ENCODE measurements at regions not wholly inside any gene's neighbourhood (a gene's known extent, or its start where the extent isn't known, plus 50 kb on each side); places are given as distances from the start of the nearest gene placed in this dataset.
A peak's percentile ranks its signal among the peaks of the same experiment; 100 is the strongest.

DNA sequence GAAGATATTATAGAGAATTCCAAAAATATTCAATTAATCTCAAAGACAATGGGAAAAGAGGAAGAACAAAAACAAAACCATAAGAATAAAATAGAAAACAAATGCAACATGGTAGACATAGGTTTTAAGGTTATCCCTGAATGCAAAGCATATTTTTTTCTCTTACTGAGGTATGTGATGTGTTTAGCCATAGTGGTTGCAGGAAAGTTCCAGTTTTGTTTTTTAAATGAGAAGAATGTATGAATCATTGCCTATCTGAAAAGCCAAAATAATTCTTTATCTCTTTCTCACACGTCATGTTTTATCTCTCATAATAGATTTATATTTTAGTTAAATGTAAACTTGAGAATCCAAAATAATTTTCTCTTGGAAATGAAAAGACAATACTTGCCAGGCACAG lies 2591.7 kb upstream of the PCDH20 start:
- Mint-ChIP-seq H3K27ac (no peak overlapping the region), H3K4me1 (no peaks in the 10 kb centered on the region), H3K36me3 (no peaks in the 10 kb centered on the region), H3K9me3 (peaks cover 0 to 2% (median 0%) of the 10 kb centered on the region in 7 donors), H3K4me3 (no peak overlapping the region), H3K27me3 (no peaks in the 10 kb centered on the region)
- no peak for ATAC-seq (ENCODE audit: low read depth in 2 of 2)
- no peak for DNase-seq

DNA sequence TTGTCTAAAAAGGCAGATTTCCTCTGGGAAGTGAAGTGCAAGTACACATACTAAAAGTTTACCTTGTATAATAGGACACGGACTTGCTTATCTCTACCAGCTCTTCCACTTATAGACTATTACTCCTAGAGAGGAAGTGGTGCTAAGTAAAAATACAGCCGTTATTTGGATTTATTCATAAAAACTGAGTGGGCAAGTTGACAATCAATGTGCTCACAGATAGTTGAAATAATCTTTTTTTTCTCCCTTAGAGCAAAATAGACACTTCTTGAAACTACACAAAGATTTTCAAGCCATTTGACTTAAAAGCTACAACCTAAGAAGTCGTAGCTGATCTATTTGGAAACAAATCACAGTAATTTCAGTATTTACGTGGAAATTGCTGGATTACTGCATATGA lies 2584.7 kb upstream of the PCDH20 start:
- Mint-ChIP-seq H3K9me3 (peaks cover 0 to 5% (median 0%) of the 10 kb centered on the region in 7 donors), H3K4me3 (no peak overlapping the region), H3K4me1 (no peaks in the 10 kb centered on the region), H3K36me3 (no peaks in the 10 kb centered on the region), H3K27ac (no peak overlapping the region), H3K27me3 (no peaks in the 10 kb centered on the region)
- no peak for ATAC-seq (ENCODE audit: low read depth in 2 of 2)
- no peak for DNase-seq

GRCh38 chr13:63999614-64000305 lies 2584.1 kb upstream of the PCDH20 start:
- ATAC-seq (ENCODE audit: low read depth in 2 of 2) (no peak), DNase-seq (no peak)
- no peak overlapping the region for H3K4me3 Mint-ChIP-seq
- no peaks in the 10 kb centered on the region for H3K36me3 Mint-ChIP-seq
- no peak overlapping the region for H3K27ac Mint-ChIP-seq
- H3K27me3 Mint-ChIP-seq, result no peaks in the 10 kb centered on the region
- no peaks in the 10 kb centered on the region for H3K4me1 Mint-ChIP-seq
- H3K9me3 Mint-ChIP-seq, result peaks cover 0 to 3% (median 0%) of the 10 kb centered on the region in 7 donors

GRCh38 chr13:63983366-63983765 lies 2567.7 kb upstream of the PCDH20 start:
- ATAC-seq (ENCODE audit: low read depth in 2 of 2), result no peak
- Mint-ChIP-seq H3K4me3 (no peak overlapping the region), H3K27me3 (no peaks in the 10 kb centered on the region), H3K36me3 (no peaks in the 10 kb centered on the region), H3K27ac (peak overlapping the region in 1 of 6 donors; percentile 26), H3K4me1 (no peaks in the 10 kb centered on the region), H3K9me3 (peaks cover 0 to 4% (median 0%) of the 10 kb centered on the region in 7 donors)
- DNase-seq, result no peak

DNA sequence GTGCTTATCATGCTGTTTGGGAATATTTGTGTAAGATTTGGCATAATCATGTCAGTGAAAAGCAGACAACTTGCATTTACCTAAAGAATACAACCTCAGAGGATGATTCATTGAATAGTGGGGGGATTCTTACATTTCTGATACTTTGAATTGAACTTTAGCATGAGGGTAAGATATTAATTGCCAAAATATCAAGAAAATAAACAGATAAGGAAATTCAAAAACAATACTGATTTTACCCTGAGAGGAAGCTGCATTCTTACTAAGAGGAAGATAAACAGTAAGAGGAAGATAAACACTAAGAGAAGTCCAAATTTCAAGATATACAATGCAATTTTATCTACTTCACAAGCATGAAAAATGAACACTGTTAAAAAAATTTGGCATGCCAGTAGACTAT lies 2564.3 kb upstream of the PCDH20 start:
- Mint-ChIP-seq H3K4me3 (no peak overlapping the region), H3K9me3 (peaks cover 0 to 4% (median 2%) of the 10 kb centered on the region in 7 donors), H3K36me3 (no peaks in the 10 kb centered on the region), H3K4me1 (no peaks in the 10 kb centered on the region), H3K27me3 (no peaks in the 10 kb centered on the region), H3K27ac (no peak overlapping the region)
- no peak for DNase-seq
- ATAC-seq (ENCODE audit: low read depth in 2 of 2), result no peak

GRCh38 chr13:63972328-63972727 lies 2556.7 kb upstream of the PCDH20 start:
- H3K9me3 Mint-ChIP-seq, result peaks cover 0 to 12% (median 0%) of the 10 kb centered on the region in 7 donors
- H3K36me3 Mint-ChIP-seq, result no peaks in the 10 kb centered on the region
- no peaks in the 10 kb centered on the region for H3K27me3 Mint-ChIP-seq
- no peak overlapping the region for H3K27ac Mint-ChIP-seq
- no peak overlapping the region for H3K4me3 Mint-ChIP-seq
- DNase-seq (no peak), ATAC-seq (ENCODE audit: low read depth in 2 of 2) (no peak)
- H3K4me1 Mint-ChIP-seq, result no peaks in the 10 kb centered on the region

- no peak overlapping the region for H3K27ac Mint-ChIP-seq
- no peaks in the 10 kb centered on the region for H3K27me3 Mint-ChIP-seq
- peaks cover 0 to 15% (median 9%) of the 10 kb centered on the region in 7 donors for H3K9me3 Mint-ChIP-seq
- no peak overlapping the region for H3K4me3 Mint-ChIP-seq
- ATAC-seq (ENCODE audit: low read depth in 2 of 2), result no peak
- no peaks in the 10 kb centered on the region for H3K36me3 Mint-ChIP-seq
- no peaks in the 10 kb centered on the region for H3K4me1 Mint-ChIP-seq
- no peak for DNase-seq
Observed at GRCh38 chr13:63954683-63955082, 2539.0 kb upstream of the PCDH20 start.

DNA sequence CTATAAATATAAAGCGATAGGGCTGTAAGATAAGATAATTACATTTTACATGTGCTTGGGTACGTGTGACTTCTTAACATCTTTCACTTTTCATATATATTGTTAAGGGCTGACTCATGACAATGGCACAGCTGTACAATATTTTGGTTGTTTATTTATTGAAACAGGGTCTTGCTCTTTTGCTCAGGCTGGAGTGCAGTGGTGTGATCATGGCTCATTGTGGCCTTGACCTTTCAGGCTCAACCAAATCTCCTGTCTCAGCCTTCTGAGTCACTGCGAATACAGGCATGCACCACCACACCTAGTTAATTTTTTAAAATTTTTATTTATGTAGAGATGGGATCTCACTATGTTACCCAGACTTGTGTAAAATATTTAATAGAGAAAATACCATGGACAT lies 2532.4 kb upstream of the PCDH20 start:
- no peak for DNase-seq
- no peak for ATAC-seq (ENCODE audit: low read depth in 2 of 2)
- Mint-ChIP-seq H3K27me3 (no peaks in the 10 kb centered on the region), H3K36me3 (no peaks in the 10 kb centered on the region), H3K4me3 (no peak overlapping the region), H3K9me3 (peaks cover 0 to 6% (median 0%) of the 10 kb centered on the region in 7 donors), H3K27ac (no peak overlapping the region), H3K4me1 (no peaks in the 10 kb centered on the region)

DNA sequence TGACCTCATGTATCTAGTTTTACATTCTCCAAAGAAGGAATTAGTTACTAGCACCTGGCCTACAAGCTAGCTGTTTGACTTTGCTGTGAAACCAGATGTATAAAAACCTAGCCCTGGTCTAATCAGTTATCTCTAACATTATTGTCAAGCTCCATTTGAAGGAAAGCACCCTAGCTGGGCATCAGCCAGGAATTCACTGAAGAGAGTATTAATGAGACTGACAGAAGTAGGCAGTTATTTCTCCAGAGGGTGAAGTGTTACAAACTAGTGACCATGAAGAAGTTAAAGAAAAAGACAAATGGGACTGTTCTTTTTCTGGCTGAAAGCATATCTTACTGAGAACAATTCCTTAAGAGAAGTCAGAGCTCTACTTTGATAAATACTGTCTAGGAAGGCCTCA lies 2529.3 kb upstream of the PCDH20 start:
- no peak overlapping the region for H3K4me3 Mint-ChIP-seq
- H3K27ac Mint-ChIP-seq, result no peak overlapping the region
- H3K27me3 Mint-ChIP-seq, result no peaks in the 10 kb centered on the region
- no peak for DNase-seq
- peaks cover 0 to 2% (median 0%) of the 10 kb centered on the region in 7 donors for H3K9me3 Mint-ChIP-seq
- no peak for ATAC-seq (ENCODE audit: low read depth in 2 of 2)
- H3K4me1 Mint-ChIP-seq, result no peaks in the 10 kb centered on the region
- H3K36me3 Mint-ChIP-seq, result no peaks in the 10 kb centered on the region

DNA sequence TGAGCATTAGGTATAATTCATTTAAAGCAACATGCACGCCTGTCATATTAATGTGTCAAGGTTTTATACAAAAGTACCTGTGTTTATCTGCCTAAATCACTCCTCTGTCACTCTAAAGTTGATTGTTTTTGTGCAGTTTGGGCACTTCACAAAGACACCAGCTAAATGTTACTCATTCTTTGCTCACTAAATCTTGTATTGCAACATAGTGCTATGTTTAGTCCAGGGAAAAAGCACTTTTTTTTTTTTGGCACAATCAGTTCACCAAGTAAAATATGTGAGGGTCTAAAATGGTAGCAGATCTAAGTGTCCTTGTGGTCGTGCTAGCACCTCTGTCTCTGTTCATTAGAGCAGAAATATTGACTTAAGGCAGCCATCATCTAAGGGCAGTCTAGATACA lies 2526.7 kb upstream of the PCDH20 start:
- Mint-ChIP-seq H3K27me3 (no peaks in the 10 kb centered on the region), H3K4me3 (peak overlapping the region in 1 of 8 donors; percentile 15), H3K36me3 (no peaks in the 10 kb centered on the region), H3K4me1 (no peaks in the 10 kb centered on the region), H3K27ac (no peak overlapping the region), H3K9me3 (peaks cover 0 to 2% (median 0%) of the 10 kb centered on the region in 7 donors)
- ATAC-seq (ENCODE audit: low read depth in 2 of 2) (no peak), DNase-seq (no peak)

GRCh38 chr13:63938851-63939250 lies 2523.2 kb upstream of the PCDH20 start:
- Mint-ChIP-seq H3K4me1 (no peaks in the 10 kb centered on the region), H3K4me3 (no peak overlapping the region), H3K27ac (no peak overlapping the region), H3K27me3 (no peaks in the 10 kb centered on the region), H3K36me3 (no peaks in the 10 kb centered on the region), H3K9me3 (peaks cover 0 to 16% (median 2%) of the 10 kb centered on the region in 7 donors)
- no peak for DNase-seq
- no peak for ATAC-seq (ENCODE audit: low read depth in 2 of 2)

GRCh38 chr13:63910511-63910910 lies 2494.9 kb upstream of the PCDH20 start:
- Mint-ChIP-seq H3K27ac (no peak overlapping the region), H3K4me1 (no peaks in the 10 kb centered on the region), H3K27me3 (no peaks in the 10 kb centered on the region), H3K9me3 (peaks cover 0 to 11% (median 2%) of the 10 kb centered on the region in 7 donors), H3K4me3 (no peak overlapping the region), H3K36me3 (no peaks in the 10 kb centered on the region)
- DNase-seq, result no peak
- no peak for ATAC-seq (ENCODE audit: low read depth in 2 of 2)

DNA sequence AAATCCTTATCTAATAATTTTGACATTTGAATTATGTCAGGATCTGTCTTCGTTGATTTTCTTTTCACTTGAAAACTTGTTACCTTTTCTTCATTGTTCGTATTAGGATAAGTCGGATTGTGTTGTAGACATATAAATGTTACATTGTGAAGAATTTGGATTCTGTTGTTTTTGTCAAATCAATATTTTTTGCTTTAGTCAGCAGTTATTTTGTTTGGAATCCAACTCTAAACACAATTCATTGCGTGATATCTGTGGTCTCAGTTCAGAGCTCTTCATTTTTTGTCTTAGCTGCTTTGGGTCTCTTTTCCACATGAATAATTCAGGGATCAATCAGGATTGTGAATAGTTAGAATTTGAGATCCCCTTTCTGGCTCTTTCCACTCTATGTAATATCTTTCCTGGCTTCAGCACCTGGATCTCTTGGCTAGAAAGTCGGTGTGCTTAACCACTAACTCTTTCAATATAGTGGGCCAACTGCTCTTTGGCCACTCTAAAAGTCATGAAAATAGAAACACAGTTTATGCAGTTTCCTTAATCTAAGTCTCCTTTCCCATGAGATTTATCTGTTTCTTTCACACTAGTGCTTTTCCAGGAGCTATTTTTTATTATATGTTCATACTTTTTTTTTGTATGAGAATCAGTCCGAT lies 2494.2 kb upstream of the PCDH20 start:
- no peak overlapping the region for H3K27ac Mint-ChIP-seq
- no peak overlapping the region for H3K4me3 Mint-ChIP-seq
- no peaks in the 10 kb centered on the region for H3K27me3 Mint-ChIP-seq
- no peaks in the 10 kb centered on the region for H3K4me1 Mint-ChIP-seq
- peaks cover 0 to 10% (median 2%) of the 10 kb centered on the region in 7 donors for H3K9me3 Mint-ChIP-seq
- DNase-seq, result no peak
- no peaks in the 10 kb centered on the region for H3K36me3 Mint-ChIP-seq
- ATAC-seq (ENCODE audit: low read depth in 2 of 2), result no peak

- Mint-ChIP-seq H3K36me3 (no peaks in the 10 kb centered on the region), H3K4me1 (no peaks in the 10 kb centered on the region), H3K9me3 (peaks cover 0 to 3% (median 2%) of the 10 kb centered on the region in 7 donors), H3K4me3 (no peak overlapping the region), H3K27ac (no peak overlapping the region), H3K27me3 (no peaks in the 10 kb centered on the region)
- ATAC-seq (ENCODE audit: low read depth in 2 of 2) (no peak), DNase-seq (no peak)
Observed at GRCh38 chr13:63902141-63902540, 2486.5 kb upstream of the PCDH20 start.
